C1 segment of cervical spinal cord (tissue), 14 donors: ENCODE measurements at regions not wholly inside any gene's neighbourhood (a gene's known extent, or its start where the extent isn't known, plus 50 kb on each side); places are given as distances from the start of the nearest gene placed in this dataset.
A peak's percentile ranks its signal among the peaks of the same experiment; 100 is the strongest.

Experiments
- DNase-seq, 14 donors: peaks; one replicate each; lab custom pipeline; 2025; lab: John Stamatoyannopoulos, UW

GRCh38 chr9:73553295-73553694 is 401.6 kb downstream of the ANXA1 start:
- no peak for DNase-seq

DNA sequence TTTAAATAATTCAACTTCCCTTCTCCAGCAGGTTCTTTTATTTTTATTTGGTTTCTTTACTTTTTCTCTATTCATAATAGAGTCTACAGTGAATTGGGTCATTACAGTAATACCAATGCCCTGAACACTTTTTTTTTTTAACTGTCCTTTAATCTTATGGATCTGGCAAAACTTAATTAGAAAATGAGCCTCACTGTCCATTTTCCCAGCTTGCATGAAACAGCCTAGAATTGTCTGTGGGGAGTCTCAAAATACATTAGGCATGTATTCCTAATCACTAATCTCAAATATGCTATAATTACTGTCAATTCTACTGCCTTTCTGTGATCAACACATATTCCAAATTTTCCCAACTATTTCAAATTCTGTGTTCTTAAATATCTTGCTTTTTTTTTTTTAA is 406.8 kb downstream of the ANXA1 start:
- DNase-seq = no peak

- DNase-seq = no peak
Measured at GRCh38 chr9:73565026-73565425, 413.4 kb downstream of the ANXA1 start.

- DNase-seq = peak in 5 of 14 donors; percentile 2 to 27 (median 18)
Measured at GRCh38 chr9:73565833-73566465, 414.3 kb downstream of the ANXA1 start.

GRCh38 chr9:73566627-73567026 is 415.0 kb downstream of the ANXA1 start:
- DNase-seq = no peak

DNA sequence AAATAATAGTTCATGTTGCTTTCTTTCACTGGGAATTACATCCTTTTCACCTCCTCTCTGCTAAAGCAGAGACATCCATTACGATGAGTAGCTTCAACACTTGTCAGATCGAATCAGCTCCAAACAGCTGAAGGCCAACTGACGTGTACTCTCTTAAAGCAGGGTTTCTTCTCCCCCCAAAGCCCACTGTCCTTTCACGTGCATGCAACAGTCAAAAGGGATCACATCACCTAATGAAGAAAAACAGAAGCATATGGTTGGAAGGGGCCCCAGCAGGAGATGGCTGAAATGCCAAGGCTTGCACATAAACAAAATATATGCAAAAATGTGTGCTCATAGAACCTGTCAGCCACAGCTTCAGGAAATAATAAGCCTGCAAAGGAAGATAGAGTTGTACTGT is 421.6 kb downstream of the ANXA1 start:
- DNase-seq = peak in 1 of 14 donors; percentile 82

DNA sequence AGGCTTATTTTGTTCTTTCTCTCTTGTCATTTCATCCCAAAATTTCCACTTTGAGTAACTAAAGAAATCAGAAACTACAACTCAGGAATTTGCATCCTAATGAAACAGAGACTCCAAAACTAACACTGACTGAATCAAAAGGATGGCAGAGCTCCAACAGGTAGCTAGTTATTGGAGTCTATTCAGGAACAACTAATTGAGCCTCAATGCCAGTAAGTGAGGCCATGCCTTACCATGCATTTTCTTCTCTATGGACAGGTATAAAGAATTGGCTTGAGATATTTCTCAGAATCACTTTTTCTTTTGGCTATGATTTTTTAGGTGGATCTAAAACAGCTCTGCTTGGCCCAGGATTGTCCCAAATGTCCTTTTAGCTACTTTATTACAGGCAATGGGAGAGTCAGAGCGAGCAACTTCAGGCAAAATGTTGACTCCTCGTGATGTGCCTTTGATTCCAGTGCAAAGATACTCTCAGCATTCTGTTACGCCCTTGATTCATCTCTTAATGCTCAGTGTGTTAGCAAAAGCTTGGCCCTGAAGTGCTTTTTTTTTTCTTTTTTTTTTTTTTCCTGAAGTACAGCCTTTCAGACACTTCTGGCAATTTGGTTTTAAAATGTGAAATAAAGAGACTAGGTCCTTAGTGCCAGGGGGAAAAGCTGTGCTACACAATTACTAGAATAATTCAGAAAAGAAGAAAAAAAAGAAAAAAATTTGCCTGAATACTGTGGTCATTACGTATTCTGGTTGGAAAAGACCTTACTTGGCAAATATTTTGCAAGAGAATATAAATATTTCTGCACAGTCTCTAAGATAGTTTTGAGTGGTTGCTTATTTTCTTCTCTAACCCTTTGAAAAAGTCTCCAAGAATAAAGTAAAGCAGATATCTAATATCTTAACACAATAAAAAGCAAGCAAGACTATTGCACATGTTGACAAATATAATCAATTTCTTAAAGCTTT is 423.7 kb downstream of the ANXA1 start:
- peak in 1 of 14 donors; percentile 51 for DNase-seq

GRCh38 chr9:73577848-73578247 is 426.2 kb downstream of the ANXA1 start:
- DNase-seq = peak in 1 of 14 donors; percentile 32

DNA sequence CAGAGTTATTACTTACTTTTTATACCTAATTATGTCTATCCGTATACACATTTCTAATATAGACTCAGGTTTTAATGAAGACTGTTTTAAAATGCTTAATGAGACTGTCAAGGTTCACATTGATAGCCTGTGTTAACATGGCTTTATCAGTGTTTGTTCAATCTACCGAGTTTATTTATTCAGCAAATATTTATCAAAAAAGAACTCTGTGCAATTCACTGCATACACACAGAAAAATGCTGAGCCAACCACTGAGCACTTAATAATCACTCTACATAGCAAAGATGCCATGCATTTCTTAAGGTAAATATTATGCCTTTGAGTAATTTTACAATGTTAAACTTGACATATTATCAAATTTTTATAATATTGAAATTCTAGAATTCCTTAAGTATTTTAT is 428.2 kb downstream of the ANXA1 start:
- no peak for DNase-seq

- DNase-seq = no peak
Measured at GRCh38 chr9:73583576-73583975, 431.9 kb downstream of the ANXA1 start.

GRCh38 chr9:73595036-73595545 is 443.4 kb downstream of the ANXA1 start:
- no peak for DNase-seq

DNA sequence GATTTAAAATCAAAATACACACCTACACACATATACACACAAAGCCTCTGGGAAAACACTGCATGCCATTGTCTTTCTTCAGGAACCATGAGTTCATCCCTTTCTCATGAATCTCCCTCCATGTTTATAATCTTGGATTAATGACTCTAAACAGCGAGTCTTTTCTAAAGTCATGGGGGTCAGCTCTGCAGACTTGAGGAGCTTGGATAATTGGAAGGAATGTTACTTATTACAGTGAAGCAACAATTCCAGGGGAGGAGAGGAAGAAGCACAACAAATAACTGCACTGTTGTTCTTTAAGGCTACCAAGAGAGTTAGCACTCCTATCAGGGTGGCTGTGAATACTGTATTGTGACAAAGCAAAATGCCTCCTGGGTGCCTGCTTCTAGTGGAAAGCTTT is 444.7 kb downstream of the ANXA1 start:
- DNase-seq = no peak

DNA sequence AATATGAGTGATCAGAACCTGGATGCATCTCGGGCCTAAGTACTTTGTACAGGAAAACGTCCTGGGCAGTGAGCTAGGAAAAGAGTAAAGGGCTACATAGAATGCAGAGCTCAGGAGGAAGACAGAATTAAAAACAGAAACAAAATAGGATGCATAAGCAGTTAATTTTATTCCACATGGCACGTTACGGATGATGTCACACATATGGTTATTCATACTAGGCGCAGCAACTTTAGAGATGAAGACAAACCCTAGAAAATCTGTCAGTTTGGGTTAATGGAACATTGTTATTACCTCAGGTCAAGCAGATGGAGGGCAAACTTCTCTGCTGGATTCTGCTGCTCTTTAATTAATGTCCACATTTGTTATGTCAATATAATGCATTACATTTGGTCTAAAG is 445.4 kb downstream of the ANXA1 start:
- no peak for DNase-seq

- no peak for DNase-seq
Measured at GRCh38 chr9:73597771-73598170, 446.1 kb downstream of the ANXA1 start.

DNA sequence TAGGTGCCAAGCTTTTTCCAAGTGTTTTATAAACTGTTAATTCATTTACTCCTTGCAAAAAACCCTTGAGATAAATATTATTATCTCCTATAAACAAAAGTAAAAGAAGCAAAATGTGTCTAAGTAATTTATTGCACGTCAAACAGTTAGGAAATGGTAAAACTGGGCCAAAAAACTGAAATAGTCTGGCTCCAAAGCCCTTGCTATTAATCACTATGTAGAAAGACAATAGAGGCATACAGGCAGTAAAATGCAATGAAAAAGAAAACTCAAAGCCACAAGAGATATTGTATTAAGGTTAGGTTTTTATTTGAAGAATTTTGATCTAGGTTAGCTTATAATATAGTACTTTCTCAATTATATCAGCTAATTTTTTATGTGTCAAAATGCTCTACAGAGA is 457.7 kb downstream of the ANXA1 start:
- no peak for DNase-seq

DNA sequence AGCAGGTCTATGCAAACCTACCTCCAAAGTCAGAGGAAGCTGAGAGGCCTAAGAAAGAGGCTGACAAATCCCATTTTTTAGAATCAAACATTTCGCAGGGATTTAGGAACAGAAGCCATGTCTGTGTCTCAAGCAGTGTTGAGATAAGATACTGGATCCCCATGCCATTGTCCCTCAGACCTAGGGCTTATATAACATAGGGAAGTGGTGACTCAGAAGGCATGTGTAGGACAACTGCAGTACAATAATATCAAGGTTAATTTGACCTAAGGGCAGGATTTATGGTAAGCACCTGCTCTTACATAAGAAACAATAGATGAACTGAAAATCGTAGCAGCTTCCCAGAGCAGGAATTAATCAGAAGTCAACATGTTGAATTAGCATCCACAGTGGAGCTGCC is 459.4 kb downstream of the ANXA1 start:
- DNase-seq = no peak

- DNase-seq = no peak
Measured at GRCh38 chr9:73613092-73613701, 461.5 kb downstream of the ANXA1 start.

GRCh38 chr9:73615557-73615956 is 463.9 kb downstream of the ANXA1 start:
- DNase-seq = no peak

GRCh38 chr9:73617586-73617985 is 465.9 kb downstream of the ANXA1 start:
- DNase-seq = no peak

- DNase-seq = no peak
Measured at GRCh38 chr9:73640971-73641370, 489.3 kb downstream of the ANXA1 start.

DNA sequence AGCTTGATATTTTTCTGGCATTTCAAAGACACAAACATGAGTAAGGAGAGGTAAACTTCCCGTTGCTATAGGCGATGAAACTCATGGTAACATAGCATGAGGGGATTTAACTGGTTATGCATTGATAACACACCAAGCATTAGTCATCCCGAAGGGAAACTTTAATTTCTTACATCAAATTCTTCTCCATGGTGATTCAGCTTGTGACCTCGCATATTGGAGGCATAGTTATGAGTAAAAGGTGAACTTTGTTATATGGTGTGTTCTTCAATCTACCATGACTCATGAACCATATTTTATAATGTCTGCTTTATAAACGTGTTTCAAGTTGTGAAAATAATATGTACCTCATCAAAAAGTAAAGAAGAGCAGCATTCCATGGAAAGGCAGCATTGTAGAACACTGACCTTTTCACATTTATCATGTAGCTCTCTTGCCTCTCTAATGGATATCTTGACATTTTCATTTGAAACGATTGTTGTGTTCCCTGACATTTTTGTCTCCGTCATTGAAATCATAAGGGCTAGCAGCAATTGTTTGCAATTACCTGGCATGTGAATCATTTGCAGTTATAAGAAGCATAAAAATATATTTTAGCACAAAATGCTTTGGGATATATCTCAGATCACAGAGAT is 491.8 kb downstream of the ANXA1 start:
- no peak for DNase-seq

DNA sequence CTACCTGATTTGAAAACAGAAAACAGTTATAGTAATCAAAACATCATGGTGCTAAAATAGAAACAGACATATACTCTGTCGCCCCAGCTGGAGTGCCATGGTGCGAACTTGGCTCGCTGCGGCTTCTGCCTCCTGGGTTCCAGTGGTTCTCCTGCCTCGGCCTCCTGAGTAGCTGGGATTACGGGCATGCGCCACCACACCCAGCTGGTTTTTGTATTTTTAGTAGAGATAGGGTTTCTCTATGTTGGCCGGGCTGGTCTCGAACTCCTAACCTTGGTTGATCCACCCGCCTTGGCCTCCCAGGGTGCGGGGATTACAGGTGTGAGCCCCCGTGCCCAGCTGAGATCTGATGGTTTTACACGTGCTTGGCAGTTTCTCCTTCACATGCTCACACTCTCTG is 495.9 kb downstream of the ANXA1 start:
- no peak for DNase-seq
